Activated CD8-positive, alpha-beta memory T cell treated with anti-CD3 and anti-CD28 coated beads, Interleukin-2, amount 50 U/mL, for 1 hour (primary cell): ENCODE measurements at regions not wholly inside any gene's neighbourhood (a gene's known extent, or its start where the extent isn't known, plus 50 kb on each side); places are given as distances from the start of the nearest gene placed in this dataset.

Experiments used
- DNase-seq: peaks from one replicate; pipeline ENCODE4 v3.0.0-alpha.2; 2020; ENCODE audit errors: extremely low read depth

- DNase-seq = no peak
Observed at GRCh38 chr10:4662576-4663161, 163.3 kb upstream of the AKR1E2 start.

- no peak for DNase-seq
Observed at GRCh38 chr10:4661511-4662255, 164.3 kb upstream of the AKR1E2 start.

- no peak for DNase-seq
Observed at GRCh38 chr10:4658777-4659176, 167.2 kb upstream of the AKR1E2 start.

GRCh38 chr10:4656576-4657194 is 169.3 kb upstream of the AKR1E2 start:
- DNase-seq = peak; percentile 14

- DNase-seq = no peak
Observed at GRCh38 chr10:4655879-4656278, 170.1 kb upstream of the AKR1E2 start.

GRCh38 chr10:4655406-4655805 is 170.6 kb upstream of the AKR1E2 start:
- no peak for DNase-seq

- no peak for DNase-seq
Observed at GRCh38 chr10:4654496-4654895, 171.5 kb upstream of the AKR1E2 start.

GRCh38 chr10:4653160-4653559 is 172.8 kb upstream of the AKR1E2 start:
- DNase-seq = no peak

- no peak for DNase-seq
Observed at GRCh38 chr10:4652111-4653010, 173.6 kb upstream of the AKR1E2 start.

GRCh38 chr10:4651404-4652037 is 174.5 kb upstream of the AKR1E2 start:
- DNase-seq = no peak

GRCh38 chr10:4650582-4650981 is 175.4 kb upstream of the AKR1E2 start:
- no peak for DNase-seq

- no peak for DNase-seq
Observed at GRCh38 chr10:4649886-4650508, 176.0 kb upstream of the AKR1E2 start.

- no peak for DNase-seq
Observed at GRCh38 chr10:4649471-4649870, 176.5 kb upstream of the AKR1E2 start.

GRCh38 chr10:4648999-4649398 is 177.0 kb upstream of the AKR1E2 start:
- no peak for DNase-seq

- no peak for DNase-seq
Observed at GRCh38 chr10:4647109-4647785, 178.8 kb upstream of the AKR1E2 start.

- DNase-seq = no peak
Observed at GRCh38 chr10:4646547-4646946, 179.5 kb upstream of the AKR1E2 start.

- no peak for DNase-seq
Observed at GRCh38 chr10:4645836-4646235, 180.2 kb upstream of the AKR1E2 start.

GRCh38 chr10:4643471-4643870 is 182.5 kb upstream of the AKR1E2 start:
- no peak for DNase-seq

GRCh38 chr10:4639960-4640359 is 186.0 kb upstream of the AKR1E2 start:
- no peak for DNase-seq

- no peak for DNase-seq
Observed at GRCh38 chr10:4638099-4638498, 187.9 kb upstream of the AKR1E2 start.

GRCh38 chr10:4637657-4638056 is 188.3 kb upstream of the AKR1E2 start:
- no peak for DNase-seq
